ENCODE measurements at regions not wholly inside any gene's neighbourhood (a gene's known extent, or its start where the extent isn't known, plus 50 kb on each side); places are given as distances from the start of the nearest gene placed in this dataset.
"Not testable (repeated sequence)": the region's sequence is repeated elsewhere in the genome, so short reads cannot be mapped to it uniquely, and the experiment has no call there.

- no peak for DNase-seq (ENCODE audit: low spot score)
These were observed 214.7 kb downstream of the ANKRD30B start for GRCh38 chr18:14962626-14963025.

DNA sequence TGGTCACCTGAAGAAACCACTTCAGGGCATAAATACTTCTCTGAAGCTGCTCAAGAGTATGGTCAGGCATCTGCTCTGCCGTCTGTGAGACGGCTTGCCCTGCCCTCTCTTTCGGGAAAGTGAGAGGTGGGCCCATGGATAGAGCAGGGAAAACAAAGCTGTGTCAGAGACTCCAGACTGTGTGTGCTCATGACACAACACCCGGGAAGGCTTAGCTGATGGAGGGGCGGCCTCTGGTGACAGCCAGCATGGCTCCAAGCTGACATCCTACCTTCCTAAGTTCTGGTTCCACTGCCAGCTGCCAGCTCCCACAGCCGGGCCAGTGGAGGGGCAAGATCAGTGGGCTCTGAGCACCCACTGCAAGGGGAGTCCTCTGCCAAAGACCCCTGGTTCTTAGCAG is 215.3 kb downstream of the ANKRD30B start:
- DNase-seq (ENCODE audit: low spot score): no peak

DNA sequence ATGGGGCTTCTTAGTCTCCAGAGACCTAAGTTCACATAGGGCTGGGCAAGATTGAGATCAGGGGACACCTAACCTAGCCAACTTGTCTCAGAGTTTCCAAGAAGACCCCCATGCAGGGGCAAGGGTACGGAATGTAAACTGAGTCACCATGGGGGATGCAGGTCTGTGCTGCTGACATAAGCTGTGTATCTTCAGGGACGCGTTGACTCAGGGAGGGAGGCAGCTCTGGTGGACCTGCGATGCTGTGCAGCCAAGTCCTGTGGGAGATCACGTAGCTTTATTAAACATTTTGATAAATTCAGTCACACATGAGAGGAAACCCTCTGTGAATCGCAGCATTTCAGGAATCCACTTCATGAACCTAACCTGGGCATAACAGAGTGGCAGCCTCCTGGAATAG is 216.0 kb downstream of the ANKRD30B start:
- DNase-seq (ENCODE audit: low spot score): no peak

GRCh38 chr18:14964406-14964805 is 216.4 kb downstream of the ANKRD30B start:
- DNase-seq (ENCODE audit: low spot score): no peak

- not testable (repeated sequence) for DNase-seq (ENCODE audit: low spot score)
These were observed 217.0 kb downstream of the ANKRD30B start for GRCh38 chr18:14964976-14965375.

GRCh38 chr18:14965553-14965952 is 217.6 kb downstream of the ANKRD30B start:
- DNase-seq (ENCODE audit: low spot score): no peak

DNA sequence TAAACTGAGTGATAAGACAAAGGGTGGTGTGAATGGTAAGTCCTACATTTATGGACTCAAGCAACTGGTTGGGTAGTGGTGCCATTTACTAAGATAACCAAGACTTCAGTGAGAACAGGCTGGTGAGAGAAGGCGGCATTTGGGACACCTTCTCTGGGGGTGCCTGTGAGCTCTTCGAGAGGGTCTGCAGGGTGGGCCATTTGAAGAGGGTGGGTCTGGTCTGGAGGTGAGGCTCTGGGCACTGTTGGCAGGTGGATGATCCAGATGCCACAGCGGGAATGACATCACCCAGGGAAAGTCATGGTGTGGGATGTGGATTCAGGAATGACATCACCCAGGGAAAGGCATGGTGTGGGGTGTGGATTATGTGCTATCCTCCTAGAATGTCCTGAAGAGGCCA is 219.3 kb downstream of the ANKRD30B start:
- not testable (repeated sequence) for DNase-seq (ENCODE audit: low spot score)

DNA sequence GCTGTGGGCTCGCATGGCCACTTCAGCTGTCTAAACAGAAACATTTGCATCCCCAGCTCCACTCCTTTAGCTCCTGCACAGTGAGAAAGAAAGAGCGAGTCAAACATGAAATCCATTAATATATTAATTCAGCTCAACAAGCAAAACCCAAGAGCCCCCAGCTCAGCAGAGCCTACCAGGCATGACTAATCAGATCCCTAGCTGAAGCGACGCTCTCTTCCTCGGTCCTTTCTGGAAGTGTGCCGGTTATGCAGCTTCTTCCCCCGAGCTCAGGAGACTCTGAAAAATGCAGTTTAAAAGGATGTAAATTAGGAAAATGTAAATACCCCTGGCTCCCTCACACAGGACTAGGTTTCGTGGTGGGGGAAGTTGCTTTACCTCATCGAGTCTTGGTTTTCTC is 221.5 kb downstream of the ANKRD30B start:
- no peak for DNase-seq (ENCODE audit: low spot score)

GRCh38 chr18:14970027-14970426 is 222.1 kb downstream of the ANKRD30B start:
- DNase-seq (ENCODE audit: low spot score): no peak

DNA sequence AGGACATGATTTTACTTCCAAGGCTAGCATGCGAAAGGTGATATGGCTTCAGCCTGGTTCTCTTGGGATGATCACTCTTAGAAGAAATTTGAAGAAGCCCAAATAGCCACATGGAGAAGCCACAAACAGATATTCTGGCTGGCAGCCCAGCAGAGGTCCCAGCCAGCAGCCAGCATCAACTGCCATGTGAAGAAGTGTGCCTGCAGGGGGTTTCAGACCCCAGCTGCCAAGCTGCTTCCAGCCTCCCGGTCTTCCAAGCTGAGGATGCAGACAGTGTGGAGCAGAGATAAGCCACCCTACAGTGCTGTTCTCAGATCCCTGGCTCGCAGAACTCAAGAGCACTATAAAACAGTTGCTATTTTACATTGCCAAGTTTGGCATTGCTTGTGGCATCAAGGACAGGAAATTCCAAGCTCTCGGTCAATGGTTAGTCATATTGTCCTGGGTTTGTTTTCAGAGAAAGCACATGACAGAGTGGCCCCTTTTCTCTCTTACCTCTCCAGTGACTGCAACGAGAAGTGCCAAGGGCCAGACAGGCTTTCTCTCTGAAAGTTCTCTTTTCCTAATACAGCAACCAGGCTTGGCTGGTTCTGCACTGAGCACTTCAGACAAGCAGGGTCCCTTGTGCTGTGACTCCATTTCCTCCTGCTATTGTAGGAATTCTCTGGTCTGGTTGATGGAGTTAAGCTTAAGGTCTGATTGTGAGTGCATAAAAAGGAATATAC is 223.7 kb downstream of the ANKRD30B start:
- DNase-seq (ENCODE audit: low spot score): no peak

DNA sequence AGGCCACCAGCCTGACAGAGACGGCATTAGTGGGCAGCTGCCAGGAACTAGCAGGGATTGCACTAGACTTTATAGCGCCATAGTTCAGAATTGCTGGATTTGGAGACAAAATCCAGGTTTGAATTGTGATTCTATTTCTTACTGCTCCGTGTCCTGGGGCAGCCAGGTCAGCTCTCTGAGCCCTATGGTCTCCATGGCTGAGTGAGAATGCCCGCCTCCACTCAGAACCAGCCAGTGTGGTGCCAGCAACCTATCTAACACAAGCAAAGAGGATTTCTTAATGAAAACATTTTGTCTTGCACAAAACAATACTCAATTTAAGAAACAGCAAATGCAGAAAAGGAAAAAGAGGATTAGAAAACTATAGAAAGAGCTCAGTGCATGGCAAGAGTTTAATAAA is 225.4 kb downstream of the ANKRD30B start:
- DNase-seq (ENCODE audit: low spot score): not testable (repeated sequence)

GRCh38 chr18:14974088-14974487 is 226.1 kb downstream of the ANKRD30B start:
- DNase-seq (ENCODE audit: low spot score): no peak

DNA sequence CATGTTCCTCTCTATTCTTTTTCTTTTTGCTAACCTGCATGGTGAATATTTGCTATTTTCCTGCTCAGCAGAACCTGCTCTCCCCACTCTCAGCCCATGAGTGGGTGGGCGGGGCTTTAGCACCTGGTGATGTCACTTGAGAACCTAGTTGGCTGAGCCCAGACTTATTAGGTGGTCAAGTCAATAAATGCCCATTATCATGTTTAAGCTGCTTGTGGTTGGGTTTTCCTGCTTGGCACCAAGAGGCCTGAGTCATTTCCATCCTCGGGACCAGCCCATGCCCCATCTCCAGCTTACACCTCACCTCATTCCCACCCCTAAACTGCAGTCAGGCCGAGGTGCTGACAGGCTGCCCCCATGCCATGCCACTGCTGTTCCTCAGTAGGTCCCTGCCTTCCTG is 226.6 kb downstream of the ANKRD30B start:
- no peak for DNase-seq (ENCODE audit: low spot score)

DNA sequence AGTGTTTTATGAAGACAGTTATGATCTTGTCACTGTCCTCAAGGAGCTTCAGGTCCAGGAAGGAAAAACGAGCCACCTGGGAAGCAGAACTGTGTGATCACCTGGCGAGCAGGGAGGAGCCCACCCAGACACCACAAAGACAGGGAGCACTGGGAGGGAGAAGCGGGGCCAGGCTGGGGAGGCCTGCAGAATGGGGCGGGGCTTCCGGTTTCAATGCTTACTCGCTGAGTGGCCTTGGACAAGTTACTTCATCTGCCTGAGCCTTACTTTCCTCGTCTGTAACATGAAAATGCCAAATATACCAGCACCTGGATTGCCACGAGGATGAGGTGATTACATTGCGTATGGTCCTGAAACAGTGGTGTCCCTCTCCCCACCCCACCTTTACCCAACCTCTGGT is 227.5 kb downstream of the ANKRD30B start:
- no peak for DNase-seq (ENCODE audit: low spot score)

DNA sequence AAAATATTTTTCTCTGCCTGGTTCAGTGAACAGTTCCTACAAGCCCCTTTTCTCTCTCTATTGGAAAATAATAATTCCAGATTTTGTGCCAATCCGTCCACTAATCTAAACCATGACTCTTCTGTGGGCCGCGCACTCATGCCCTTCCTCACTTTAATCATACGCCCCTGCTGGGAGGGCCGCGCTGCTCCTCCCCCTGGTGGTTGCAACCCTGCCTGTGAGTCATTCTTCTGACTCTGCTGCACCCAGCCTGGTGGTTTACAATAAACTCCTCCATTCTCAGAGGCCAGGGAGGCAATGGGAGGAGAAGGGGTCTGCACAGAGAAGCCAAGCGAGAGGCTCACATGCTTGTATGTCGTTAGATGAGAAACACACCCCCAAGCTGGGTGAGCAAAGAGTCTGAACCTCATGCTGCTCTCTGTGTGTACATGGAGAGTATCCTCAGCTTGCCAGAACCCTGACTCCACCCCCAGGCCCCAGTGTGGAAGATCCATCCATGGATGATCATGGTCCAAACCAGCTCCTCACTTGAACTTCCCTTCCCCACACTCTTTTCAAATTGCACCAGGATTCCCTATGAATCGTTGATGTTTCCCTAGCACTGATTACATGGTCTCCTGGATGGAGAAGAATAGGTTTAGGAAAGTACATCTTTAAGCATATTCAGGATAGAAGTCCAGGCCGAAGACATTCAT is 228.9 kb downstream of the ANKRD30B start:
- no peak for DNase-seq (ENCODE audit: low spot score)

GRCh38 chr18:14978191-14978590 is 230.2 kb downstream of the ANKRD30B start:
- DNase-seq (ENCODE audit: low spot score): no peak

DNA sequence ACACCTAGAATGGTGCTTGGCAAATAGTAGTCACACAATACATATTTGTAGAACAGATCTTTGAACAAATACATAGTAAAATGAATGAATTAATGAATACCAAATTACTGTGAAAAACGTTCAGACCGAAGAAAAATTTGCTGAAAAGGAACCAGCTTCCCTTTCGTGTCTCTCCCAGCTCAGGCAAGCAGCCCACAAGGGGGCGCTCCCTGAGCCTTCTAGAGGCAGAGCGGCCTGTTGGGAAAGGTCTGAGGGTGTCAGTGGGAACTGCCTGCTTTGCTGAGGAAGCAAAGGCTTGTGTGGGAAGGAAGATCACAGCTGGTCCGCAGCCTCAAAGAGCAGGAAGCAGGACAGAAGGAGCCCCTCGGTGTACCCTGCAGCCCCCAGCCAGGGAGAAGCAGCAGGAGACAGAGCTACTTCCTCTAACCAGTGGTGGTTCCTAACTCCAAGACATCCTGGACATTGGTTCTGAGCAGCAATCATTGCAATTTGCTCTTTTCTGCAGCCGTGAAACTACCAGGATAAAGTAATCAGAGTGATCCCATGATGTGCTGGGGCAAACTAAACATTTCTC is 231.1 kb downstream of the ANKRD30B start:
- DNase-seq (ENCODE audit: low spot score): no peak

GRCh38 chr18:14979875-14980274 is 231.9 kb downstream of the ANKRD30B start:
- no peak for DNase-seq (ENCODE audit: low spot score)

- DNase-seq (ENCODE audit: low spot score): not testable (repeated sequence)
These were observed 236.6 kb downstream of the ANKRD30B start for GRCh38 chr18:14984531-14984930.

- DNase-seq (ENCODE audit: low spot score): not testable (repeated sequence)
These were observed 237.5 kb downstream of the ANKRD30B start for GRCh38 chr18:14985291-14986013.

DNA sequence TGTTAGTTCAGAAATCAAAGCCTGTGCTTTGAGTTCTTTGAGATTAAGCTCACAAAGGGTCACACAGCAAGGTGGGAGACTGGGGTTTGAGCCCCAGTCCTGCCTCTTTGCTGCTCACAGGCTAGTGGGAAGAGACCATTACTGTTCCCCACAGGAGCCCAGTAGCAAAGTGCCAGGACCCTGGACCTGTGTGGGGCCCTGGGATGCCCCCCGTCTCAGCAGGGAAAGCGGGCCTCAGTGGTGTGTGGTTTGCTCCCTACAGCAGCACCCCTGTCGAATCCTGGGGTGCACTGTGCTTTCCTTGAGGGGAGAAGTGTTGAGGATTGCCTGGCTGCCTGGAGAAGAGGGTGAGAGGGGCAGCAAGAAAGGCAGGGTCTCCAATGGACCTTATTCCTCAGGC is 239.4 kb downstream of the ANKRD30B start:
- not testable (repeated sequence) for DNase-seq (ENCODE audit: low spot score)

DNA sequence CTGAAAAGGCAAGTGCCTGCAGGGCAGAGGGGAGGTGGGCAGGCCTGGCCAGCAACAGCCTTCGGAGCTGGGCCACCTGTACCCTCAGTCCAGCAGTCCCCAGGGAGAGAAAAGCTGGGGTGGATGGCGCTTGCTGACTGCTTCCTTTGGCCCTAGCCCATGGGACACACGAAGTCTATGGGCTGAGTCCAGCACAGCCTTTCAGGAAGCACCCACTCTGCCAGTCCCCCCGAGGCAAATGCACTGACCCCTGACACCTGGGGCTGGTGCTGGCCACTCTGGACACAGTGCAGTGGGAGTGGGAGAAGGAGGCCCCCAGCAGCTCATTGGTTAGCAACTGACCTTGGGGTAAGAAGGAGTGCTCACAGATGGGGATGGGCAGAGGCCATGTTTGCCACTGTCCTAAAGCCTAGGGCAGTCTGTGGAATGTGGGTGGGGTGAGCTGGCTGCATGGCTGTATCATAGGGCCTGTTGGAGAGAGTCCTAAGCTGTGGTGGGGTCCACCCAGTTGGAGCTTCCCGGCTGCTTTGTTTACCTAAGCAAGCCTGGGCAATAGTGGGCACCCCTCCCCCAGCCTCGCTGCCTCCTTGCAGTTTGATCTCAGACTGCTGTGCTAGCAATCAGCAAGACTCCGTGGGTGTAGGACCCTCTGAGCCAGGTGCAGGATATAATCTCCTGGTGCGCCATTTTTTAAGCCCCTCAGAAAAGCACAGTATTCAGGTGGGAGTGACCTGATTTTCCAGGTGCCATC is 240.2 kb downstream of the ANKRD30B start:
- not testable (repeated sequence) for DNase-seq (ENCODE audit: low spot score)

Data from ureter (tissue), 1 donor.